ENCODE measurements at regions not wholly inside any gene's neighbourhood (a gene's known extent, or its start where the extent isn't known, plus 50 kb on each side); places are given as distances from the start of the nearest gene placed in this dataset.

GRCh38 chrX:39874202-39874816 is 223.4 kb downstream of the BCOR start:
- WGBS, 2 donors: 74 to 83% methylated on average over 2 to 4 of the region's 5 CpGs
- DNase-seq (no peak), ATAC-seq (no peak)
- H3K4me3 ChIP-seq: no peak overlapping the region
- intact Hi-C loops (cut with DNase I): no loop called here
- H3K4me1 ChIP-seq: no peaks in the 10 kb centered on the region
- no peaks in the 10 kb centered on the region for H3K9me3 ChIP-seq
- TF ChIP-seq CTCF (IDR thresholded peaks at IDR 0.05): no peak
- H3K27me3 ChIP-seq: no peaks in the 10 kb centered on the region
- no peaks in the 10 kb centered on the region for H3K36me3 ChIP-seq (replicated peaks in 1 of 2; ENCODE audit: insufficient read depth in 1 of 2, low read depth in 2 of 2)
- H3K27ac ChIP-seq: no peak overlapping the region

- DNase-seq (no peak), ATAC-seq (no peak)
- no peaks in the 10 kb centered on the region for H3K36me3 ChIP-seq (replicated peaks in 1 of 2; ENCODE audit: insufficient read depth in 1 of 2, low read depth in 2 of 2)
- H3K27me3 ChIP-seq: no peaks in the 10 kb centered on the region
- H3K27ac ChIP-seq: no peak overlapping the region
- H3K9me3 ChIP-seq: no peaks in the 10 kb centered on the region
- no peaks in the 10 kb centered on the region for H3K4me1 ChIP-seq
- H3K4me3 ChIP-seq: no peak overlapping the region
- WGBS, 2 donors: 33 to 48% methylated on average over 4 to 10 of the region's 15 CpGs
- intact Hi-C loops (cut with DNase I): no loop called here
- TF ChIP-seq POLR2A (IDR thresholded peaks at IDR 0.05) (no peak), CTCF (IDR thresholded peaks at IDR 0.05) (no peak)
Observed at GRCh38 chrX:39875834-39876628, 221.7 kb downstream of the BCOR start.

GRCh38 chrX:39877905-39878304 is 219.9 kb downstream of the BCOR start:
- no peaks in the 10 kb centered on the region for H3K4me1 ChIP-seq
- WGBS, 2 donors: 48 to 66% methylated on average over 4 to 8 of the region's 18 CpGs
- ATAC-seq (no peak), DNase-seq (no peak)
- H3K36me3 ChIP-seq (replicated peaks in 1 of 2; ENCODE audit: insufficient read depth in 1 of 2, low read depth in 2 of 2): no peaks in the 10 kb centered on the region
- intact Hi-C loops (cut with DNase I): no loop called here
- TF ChIP-seq POLR2A (IDR thresholded peaks at IDR 0.05) (no peak), CTCF (IDR thresholded peaks at IDR 0.05) (no peak)
- no peaks in the 10 kb centered on the region for H3K27me3 ChIP-seq
- H3K27ac ChIP-seq: no peak overlapping the region
- H3K4me3 ChIP-seq: no peak overlapping the region
- H3K9me3 ChIP-seq: no peaks in the 10 kb centered on the region

- Histone ChIP-seq H3K9me3 (no peaks in the 10 kb centered on the region), H3K4me1 (no peaks in the 10 kb centered on the region), H3K4me3 (no peak overlapping the region), H3K27me3 (no peaks in the 10 kb centered on the region), H3K27ac (no peak overlapping the region), H3K36me3 (replicated peaks in 1 of 2; ENCODE audit: insufficient read depth in 1 of 2, low read depth in 2 of 2) (no peaks in the 10 kb centered on the region)
- intact Hi-C loops (cut with DNase I): no loop called here
- 76 to 79% methylated on average over 3 of the region's 3 CpGs for WGBS, 2 donors
- ATAC-seq (no peak), DNase-seq (no peak)
- no peak for TF ChIP-seq CTCF (IDR thresholded peaks at IDR 0.05)
- no peak for TF ChIP-seq POLR2A (IDR thresholded peaks at IDR 0.05)
Observed at GRCh38 chrX:39883666-39884065, 214.1 kb downstream of the BCOR start.

Measured in body of pancreas (tissue), 4 donors.